Parathyroid adenoma (tissue), 2 donors: ENCODE measurements at regions not wholly inside any gene's neighbourhood (a gene's known extent, or its start where the extent isn't known, plus 50 kb on each side); places are given as distances from the start of the nearest gene placed in this dataset.

Experiments
- H2AFZ ChIP-seq: fragments of 300-600 bp; sonication (generic); one replicate; pipeline ENCODE4 v1.7.0; 2017; ENCODE audit warnings: antibody characterized with exemption, mild to moderate bottlenecking
- H3K27ac ChIP-seq: fragments of 300-600 bp; sonication (generic); one replicate; pipeline ENCODE4 v1.7.0; 2017
- H3K27me3 ChIP-seq: fragments of 300-600 bp; sonication (generic); one replicate; pipeline ENCODE4 v1.7.0; 2017; ENCODE audit warnings: low read length; ENCODE audit not compliant: control insufficient read depth, insufficient read depth
- H3K36me3 ChIP-seq: fragments of 300-600 bp; sonication (generic); one replicate; pipeline ENCODE4 v1.7.0; 2017; ENCODE audit warnings: low read length; ENCODE audit not compliant: control insufficient read depth, insufficient read depth
- H3K4me1 ChIP-seq: fragments of 300-600 bp; sonication (generic); one replicate; pipeline ENCODE4 v1.7.0; 2017; ENCODE audit warnings: control low read depth
- H3K4me2 ChIP-seq: fragments of 300-600 bp; sonication (generic); one replicate; pipeline ENCODE4 v1.7.0; 2017; ENCODE audit warnings: low read length
- H3K4me3 ChIP-seq: fragments of 300-600 bp; sonication (generic); one replicate; pipeline ENCODE4 v1.7.0; 2017; ENCODE audit warnings: low read depth, low read length
- H3K79me2 ChIP-seq: fragments of 300-600 bp; sonication (generic); one replicate; pipeline ENCODE4 v1.7.0; 2017; ENCODE audit warnings: control low read depth
- H3K9ac ChIP-seq: fragments of 300-600 bp; sonication (generic); one replicate; pipeline ENCODE4 v1.7.0; 2017; ENCODE audit warnings: mild to moderate bottlenecking
- H3K9me3 ChIP-seq: fragments of 300-600 bp; sonication (generic); one replicate; pipeline ENCODE4 v1.7.0; 2017; ENCODE audit warnings: low read length; ENCODE audit not compliant: control insufficient read depth
- TF ChIP-seq, protein P1 (sequence below): fragments of 300-600 bp; sonication (generic); IDR thresholded peaks from one replicate; pipeline ENCODE4 v1.7.0; 2017; ENCODE audit warnings: antibody characterized with exemption, mild to moderate bottlenecking
- donor health status: primary hyperparathyroidism.

DNA sequence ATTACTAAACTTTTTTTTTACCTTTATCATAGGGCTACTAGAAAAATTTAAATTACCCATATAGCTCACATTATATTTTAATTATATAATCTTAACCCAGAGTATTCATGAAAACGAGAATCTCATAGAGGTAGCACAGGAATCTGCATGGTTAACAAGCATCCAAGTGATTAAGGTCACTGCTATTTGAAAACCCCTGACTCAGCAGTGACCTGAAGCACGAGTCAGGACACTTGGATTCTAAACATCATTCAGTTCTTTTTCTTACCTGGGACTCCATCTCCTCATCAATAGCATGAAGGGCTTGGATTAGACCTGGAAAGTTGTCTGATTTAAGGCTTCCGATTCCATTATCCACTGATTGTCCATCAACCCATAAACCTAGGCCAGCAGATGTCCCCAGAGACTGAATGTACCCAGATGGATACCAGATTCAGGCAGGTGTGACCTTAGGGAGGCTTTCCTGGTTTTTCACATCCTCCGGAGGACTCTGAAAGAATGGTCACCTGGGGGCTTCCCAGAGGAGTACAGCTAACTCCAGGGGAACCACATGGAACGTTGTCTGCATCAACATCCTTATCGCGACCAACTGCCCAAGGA lies 174.3 kb downstream of the SETD4 start:
- H3K27me3 ChIP-seq, result no peaks in the 10 kb centered on the region
- H3K36me3 ChIP-seq, result no peaks in the 10 kb centered on the region
- H2AFZ ChIP-seq, result no peak overlapping the region
- H3K4me1 ChIP-seq, result no peaks in the 10 kb centered on the region
- H3K4me2 ChIP-seq, result no peak overlapping the region
- no peaks in the 10 kb centered on the region for H3K9me3 ChIP-seq
- TF ChIP-seq, protein P1, sequence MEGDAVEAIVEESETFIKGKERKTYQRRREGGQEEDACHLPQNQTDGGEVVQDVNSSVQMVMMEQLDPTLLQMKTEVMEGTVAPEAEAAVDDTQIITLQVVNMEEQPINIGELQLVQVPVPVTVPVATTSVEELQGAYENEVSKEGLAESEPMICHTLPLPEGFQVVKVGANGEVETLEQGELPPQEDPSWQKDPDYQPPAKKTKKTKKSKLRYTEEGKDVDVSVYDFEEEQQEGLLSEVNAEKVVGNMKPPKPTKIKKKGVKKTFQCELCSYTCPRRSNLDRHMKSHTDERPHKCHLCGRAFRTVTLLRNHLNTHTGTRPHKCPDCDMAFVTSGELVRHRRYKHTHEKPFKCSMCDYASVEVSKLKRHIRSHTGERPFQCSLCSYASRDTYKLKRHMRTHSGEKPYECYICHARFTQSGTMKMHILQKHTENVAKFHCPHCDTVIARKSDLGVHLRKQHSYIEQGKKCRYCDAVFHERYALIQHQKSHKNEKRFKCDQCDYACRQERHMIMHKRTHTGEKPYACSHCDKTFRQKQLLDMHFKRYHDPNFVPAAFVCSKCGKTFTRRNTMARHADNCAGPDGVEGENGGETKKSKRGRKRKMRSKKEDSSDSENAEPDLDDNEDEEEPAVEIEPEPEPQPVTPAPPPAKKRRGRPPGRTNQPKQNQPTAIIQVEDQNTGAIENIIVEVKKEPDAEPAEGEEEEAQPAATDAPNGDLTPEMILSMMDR, result no peak
- H3K4me3 ChIP-seq, result no peak overlapping the region
- no peaks in the 10 kb centered on the region for H3K79me2 ChIP-seq
- no peak overlapping the region for H3K27ac ChIP-seq
- H3K9ac ChIP-seq, result no peak overlapping the region

DNA sequence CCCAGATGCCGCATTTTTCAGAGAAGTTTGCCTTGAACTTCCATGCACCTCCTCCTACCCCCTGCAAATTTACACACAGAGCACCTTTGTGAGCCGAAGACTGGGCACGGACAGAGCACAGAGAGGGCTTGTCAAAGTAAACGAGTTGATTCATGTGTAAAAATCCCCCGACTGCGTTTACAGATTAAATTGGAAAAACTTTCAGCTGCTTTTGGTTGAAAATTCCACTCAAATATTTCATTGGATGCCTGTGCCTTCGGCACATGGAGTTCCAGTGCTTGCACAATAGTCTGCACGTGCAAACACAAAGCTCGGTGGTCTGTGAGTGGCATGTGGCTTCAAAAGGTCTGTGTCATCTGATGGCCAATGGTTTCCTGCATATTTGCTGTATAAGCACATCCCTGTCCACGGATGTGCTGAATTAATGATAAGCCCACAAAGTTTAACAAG lies 177.5 kb downstream of the SETD4 start:
- TF ChIP-seq, protein P1, result no peak
- Histone ChIP-seq H3K4me1 (no peaks in the 10 kb centered on the region), H3K9ac (no peak overlapping the region), H3K79me2 (no peaks in the 10 kb centered on the region), H3K27ac (no peak overlapping the region), H3K4me2 (no peak overlapping the region), H3K27me3 (no peaks in the 10 kb centered on the region), H3K4me3 (no peak overlapping the region), H3K36me3 (no peaks in the 10 kb centered on the region), H2AFZ (no peak overlapping the region), H3K9me3 (no peaks in the 10 kb centered on the region)

DNA sequence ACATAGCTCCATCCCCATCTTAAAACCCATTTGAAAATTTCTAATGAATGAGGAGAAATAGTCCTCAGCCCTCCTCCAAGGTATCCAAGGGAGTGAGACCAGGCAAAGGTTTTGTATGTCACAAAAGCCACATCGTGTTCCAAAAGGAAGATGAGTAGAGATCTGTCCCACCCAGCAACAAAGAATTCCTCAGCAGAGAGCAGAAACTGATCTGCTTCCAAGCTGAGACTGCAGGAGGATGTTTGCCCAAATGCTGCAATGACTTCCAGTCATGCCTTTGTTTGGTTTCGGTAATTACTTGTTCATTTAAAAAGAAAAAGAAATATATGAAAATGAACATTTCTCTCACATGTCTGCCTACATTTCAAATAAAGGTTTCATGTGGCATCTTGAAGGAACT lies 186.9 kb downstream of the SETD4 start:
- H2AFZ ChIP-seq, result no peak overlapping the region
- no peaks in the 10 kb centered on the region for H3K27me3 ChIP-seq
- H3K9ac ChIP-seq, result no peak overlapping the region
- no peaks in the 10 kb centered on the region for H3K4me1 ChIP-seq
- no peaks in the 10 kb centered on the region for H3K79me2 ChIP-seq
- H3K4me3 ChIP-seq, result no peak overlapping the region
- no peak overlapping the region for H3K27ac ChIP-seq
- no peaks in the 10 kb centered on the region for H3K9me3 ChIP-seq
- peaks cover 3% of the 10 kb centered on the region for H3K36me3 ChIP-seq
- no peak overlapping the region for H3K4me2 ChIP-seq
- TF ChIP-seq, protein P1, result no peak

DNA sequence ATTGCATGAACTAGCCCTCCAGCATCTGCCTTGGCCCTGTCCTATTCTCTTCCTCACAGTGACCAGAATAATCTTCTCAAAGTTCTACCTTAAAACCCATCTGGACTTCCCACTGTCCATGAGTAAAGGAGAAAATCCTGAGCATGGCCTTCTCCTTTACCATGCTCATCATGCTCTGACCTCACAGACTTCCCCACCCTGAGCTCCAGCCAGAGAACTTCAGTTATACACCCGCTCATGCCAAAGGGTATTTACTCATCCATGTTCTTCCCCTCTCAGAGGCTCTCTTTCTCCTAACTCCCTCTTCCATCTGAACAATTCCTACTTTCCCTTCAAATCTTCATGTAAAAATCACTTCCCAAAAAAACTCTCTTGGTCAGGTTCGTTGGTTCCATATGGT lies 188.4 kb downstream of the SETD4 start:
- Histone ChIP-seq H3K4me2 (no peak overlapping the region), H3K79me2 (no peaks in the 10 kb centered on the region), H3K27me3 (no peaks in the 10 kb centered on the region), H3K9me3 (no peaks in the 10 kb centered on the region), H2AFZ (no peak overlapping the region), H3K9ac (no peak overlapping the region), H3K4me3 (no peak overlapping the region), H3K27ac (no peak overlapping the region), H3K36me3 (peaks cover 3% of the 10 kb centered on the region), H3K4me1 (no peaks in the 10 kb centered on the region)
- TF ChIP-seq, protein P1, result no peak

DNA sequence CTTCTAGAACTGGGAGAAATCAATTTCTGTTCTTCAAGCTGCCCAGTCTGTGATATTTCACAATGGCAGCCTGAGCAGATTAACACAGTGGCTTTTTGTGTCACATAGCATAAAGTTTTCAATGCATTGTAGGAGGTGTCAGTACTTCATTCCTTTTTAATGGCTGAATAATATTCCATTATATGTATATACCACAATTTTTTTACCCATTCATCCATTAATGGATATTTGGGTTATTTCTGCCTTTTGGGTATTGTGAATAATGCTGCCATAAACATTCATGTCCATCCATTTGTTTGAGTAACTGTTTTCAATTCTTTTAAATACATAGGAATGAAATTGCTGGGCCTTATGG lies 191.5 kb downstream of the SETD4 start:
- Histone ChIP-seq H3K27ac (no peak overlapping the region), H3K4me1 (no peaks in the 10 kb centered on the region), H3K4me2 (no peak overlapping the region), H3K9me3 (no peaks in the 10 kb centered on the region), H3K4me3 (no peak overlapping the region), H3K36me3 (peaks cover 3% of the 10 kb centered on the region), H2AFZ (no peak overlapping the region), H3K9ac (no peak overlapping the region), H3K79me2 (no peaks in the 10 kb centered on the region), H3K27me3 (no peaks in the 10 kb centered on the region)
- TF ChIP-seq, protein P1, result no peak
